GM13977 (cell line): ENCODE measurements at regions not wholly inside any gene's neighbourhood (a gene's known extent, or its start where the extent isn't known, plus 50 kb on each side); places are given as distances from the start of the nearest gene placed in this dataset.

ENCODE experiments used
- DNase-seq: peaks from one replicate; pipeline ENCODE4 v3.0.0; 2012; ENCODE audit warnings: low spot score
- CTCF ChIP-seq: IDR thresholded peaks from 2 replicates; pipeline ENCODE4 v1.5.1; 2012; ENCODE audit warnings: mild to moderate bottlenecking, control low read depth; ENCODE audit not compliant: insufficient read depth; ENCODE audit errors: extremely low read depth, missing control alignments
- in situ Hi-C: fragments of 300-500 bp; cut with MboI; formaldehyde crosslinking; loops from one replicate; pipeline ENCODE4 v1.12.0; 2022; ENCODE audit warnings: low sequenced_read_pairs, low pct_unique_long_range_greater_than_20kb, mixed read lengths, inconsistent platforms; ENCODE audit not compliant: unreplicated experiment

- no peak for TF ChIP-seq CTCF
- in situ Hi-C loops = no loop called here
- DNase-seq = no peak
Measured at GRCh38 chr12:19646599-19646998, 207.3 kb downstream of the AEBP2 start.

- DNase-seq = no peak
- in situ Hi-C loops = no loop called here
- no peak for TF ChIP-seq CTCF
Measured at GRCh38 chr12:19647806-19648556, 208.7 kb downstream of the AEBP2 start.

- no peak for DNase-seq
- no peak for TF ChIP-seq CTCF
- in situ Hi-C loops = no loop called here
Measured at GRCh38 chr12:19648591-19648990, 209.3 kb downstream of the AEBP2 start.

DNA sequence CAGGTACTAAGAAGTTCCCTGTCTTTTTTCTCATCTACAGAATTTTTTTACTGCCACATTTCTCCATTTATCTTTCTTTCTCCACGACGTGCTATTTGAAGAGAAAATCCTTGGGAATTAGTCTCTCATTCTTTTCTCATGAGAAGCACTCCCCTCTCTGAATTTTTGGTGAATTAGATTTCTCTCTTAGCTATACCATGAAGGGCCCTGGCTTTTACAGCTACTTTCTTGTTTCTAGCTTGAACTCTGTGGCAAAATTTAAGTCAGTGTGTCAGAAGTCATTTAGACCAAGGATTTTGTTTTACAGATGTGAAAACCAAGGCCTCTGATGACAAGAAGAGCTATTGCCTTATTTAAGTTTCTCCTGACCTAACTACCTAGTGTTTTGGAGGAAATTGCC lies 213.1 kb downstream of the AEBP2 start:
- no peak for DNase-seq
- no peak for TF ChIP-seq CTCF
- in situ Hi-C loops = no loop called here

DNA sequence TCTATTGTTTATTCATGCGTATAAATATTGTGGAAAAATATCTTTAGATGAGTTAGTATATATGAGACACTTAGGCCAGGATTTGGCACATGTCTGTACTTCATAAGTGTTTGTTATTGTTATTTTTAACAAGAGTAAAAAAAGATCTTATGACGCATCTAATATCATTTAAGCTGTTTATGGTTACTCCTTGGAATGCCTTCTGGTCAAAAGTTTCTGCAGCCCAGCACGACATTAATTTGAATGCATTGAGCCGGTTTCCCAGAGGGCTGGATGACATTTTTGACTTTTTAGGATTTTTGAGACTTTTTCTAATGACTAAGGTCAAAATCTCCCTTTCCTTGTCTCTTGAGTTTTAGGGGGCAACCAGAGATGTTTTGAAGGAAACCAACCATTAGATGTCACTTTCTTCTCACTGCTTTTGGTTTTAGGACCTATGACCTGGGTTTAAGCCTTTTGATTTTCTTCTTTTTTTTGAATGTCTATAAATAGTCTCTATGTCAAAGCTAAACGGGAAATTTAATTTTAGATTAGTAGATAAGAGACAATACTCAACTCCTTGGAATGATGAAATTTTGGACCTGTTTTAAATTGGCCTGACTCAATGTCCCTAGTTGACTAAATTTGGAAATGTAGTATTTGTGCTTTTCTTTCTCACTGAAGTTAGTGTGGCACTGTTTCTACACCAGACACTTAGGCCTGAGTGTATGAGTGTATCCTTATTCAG lies 215.5 kb downstream of the AEBP2 start:
- no peak for TF ChIP-seq CTCF
- DNase-seq = no peak
- in situ Hi-C loops = no loop called here

GRCh38 chr12:19657118-19657731 lies 217.9 kb downstream of the AEBP2 start:
- in situ Hi-C loops = no loop called here
- no peak for TF ChIP-seq CTCF
- no peak for DNase-seq
